AG10803 (cell line): ENCODE measurements at regions not wholly inside any gene's neighbourhood (a gene's known extent, or its start where the extent isn't known, plus 50 kb on each side); places are given as distances from the start of the nearest gene placed in this dataset.

ENCODE experiments used
- DNase-seq: peaks from one replicate; pipeline ENCODE4 v3.0.0; 2010; ENCODE audit warnings: low read depth
- H3K4me3 ChIP-seq: 2 replicates; pipeline ENCODE4 v1.5.1; 2011; ENCODE audit warnings: mild to moderate bottlenecking, low read length, control low read depth
- TF ChIP-seq, protein P1 (sequence below): conservative IDR thresholded peaks from 2 replicates; pipeline ENCODE4 v1.5.1; 2011; ENCODE audit warnings: mild to moderate bottlenecking, low read length, control low read depth, inconsistent platforms

DNA sequence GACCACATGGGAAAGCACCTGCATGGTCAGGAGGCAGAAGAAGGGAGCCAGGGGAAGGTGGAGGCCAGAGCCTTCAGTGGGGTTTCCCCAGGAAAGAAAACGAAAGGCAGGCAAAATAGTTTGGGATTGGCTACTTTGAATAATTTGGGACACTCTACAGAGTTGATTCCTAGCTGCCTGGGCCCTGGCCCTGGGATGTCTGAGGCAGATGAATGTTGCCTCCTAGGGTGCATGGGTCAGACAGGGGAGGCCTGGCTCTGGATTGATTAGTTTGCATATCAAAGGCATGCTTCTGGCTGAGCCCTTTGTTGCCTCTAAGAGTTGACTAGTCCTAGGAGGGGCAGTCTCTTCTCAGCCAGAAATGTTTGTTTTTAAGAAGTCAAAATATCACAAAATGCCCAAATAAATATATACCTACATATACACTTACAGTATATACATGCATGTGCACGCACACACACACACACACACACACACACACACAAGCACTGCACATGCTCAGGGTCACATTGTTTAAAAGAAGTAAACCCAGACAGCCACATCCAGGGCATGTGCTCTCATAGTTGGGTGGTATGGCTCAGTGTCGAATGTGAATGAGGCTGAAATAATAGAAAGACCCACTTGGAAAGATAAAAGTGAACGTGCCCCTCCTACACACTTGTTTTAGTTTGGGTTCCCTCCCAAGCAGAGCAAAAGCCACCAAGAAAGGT lies 184.2 kb downstream of the GPAM start:
- no peak for DNase-seq
- H3K4me3 ChIP-seq: no peak overlapping the region
- TF ChIP-seq, protein P1, sequence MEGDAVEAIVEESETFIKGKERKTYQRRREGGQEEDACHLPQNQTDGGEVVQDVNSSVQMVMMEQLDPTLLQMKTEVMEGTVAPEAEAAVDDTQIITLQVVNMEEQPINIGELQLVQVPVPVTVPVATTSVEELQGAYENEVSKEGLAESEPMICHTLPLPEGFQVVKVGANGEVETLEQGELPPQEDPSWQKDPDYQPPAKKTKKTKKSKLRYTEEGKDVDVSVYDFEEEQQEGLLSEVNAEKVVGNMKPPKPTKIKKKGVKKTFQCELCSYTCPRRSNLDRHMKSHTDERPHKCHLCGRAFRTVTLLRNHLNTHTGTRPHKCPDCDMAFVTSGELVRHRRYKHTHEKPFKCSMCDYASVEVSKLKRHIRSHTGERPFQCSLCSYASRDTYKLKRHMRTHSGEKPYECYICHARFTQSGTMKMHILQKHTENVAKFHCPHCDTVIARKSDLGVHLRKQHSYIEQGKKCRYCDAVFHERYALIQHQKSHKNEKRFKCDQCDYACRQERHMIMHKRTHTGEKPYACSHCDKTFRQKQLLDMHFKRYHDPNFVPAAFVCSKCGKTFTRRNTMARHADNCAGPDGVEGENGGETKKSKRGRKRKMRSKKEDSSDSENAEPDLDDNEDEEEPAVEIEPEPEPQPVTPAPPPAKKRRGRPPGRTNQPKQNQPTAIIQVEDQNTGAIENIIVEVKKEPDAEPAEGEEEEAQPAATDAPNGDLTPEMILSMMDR: no peak

DNA sequence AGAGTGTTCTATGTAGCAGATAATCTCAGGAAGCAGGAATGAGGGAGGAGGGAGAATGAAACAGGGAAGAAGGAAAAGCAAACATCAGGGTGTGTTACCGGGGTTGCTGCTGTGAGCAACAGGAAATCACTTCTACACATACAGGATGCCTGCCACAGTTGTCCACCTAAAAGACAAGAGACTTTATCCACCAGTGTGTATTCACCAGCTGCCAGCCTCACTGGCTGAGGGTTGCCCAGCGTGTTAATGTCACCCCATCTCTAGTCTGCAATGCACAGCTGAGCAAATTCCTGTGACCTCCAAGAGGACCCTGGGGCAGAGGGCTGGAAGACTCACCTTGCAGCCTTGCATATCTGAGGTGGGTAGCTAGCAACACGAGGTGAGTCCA lies 183.7 kb downstream of the GPAM start:
- H3K4me3 ChIP-seq: no peak overlapping the region
- no peak for DNase-seq
- TF ChIP-seq, protein P1: no peak

DNA sequence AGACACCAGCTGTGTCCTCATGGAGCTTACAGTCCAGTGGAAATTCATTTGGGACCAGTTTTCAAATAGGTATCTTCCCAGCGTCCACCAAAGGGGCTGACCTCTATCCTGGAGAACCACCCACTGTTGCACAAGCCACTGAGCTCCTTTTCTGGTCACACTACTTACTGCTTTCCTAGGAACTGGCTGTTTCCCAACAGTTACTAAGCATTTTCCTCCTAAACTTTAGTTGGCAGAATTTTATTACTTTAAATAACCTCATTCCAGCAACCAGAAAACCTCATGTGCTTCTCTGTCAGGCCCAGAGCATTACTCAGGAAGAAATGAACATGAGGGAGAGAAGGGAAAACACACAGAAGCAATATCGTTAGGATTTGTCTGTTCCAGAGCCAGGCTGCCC lies 183.1 kb downstream of the GPAM start:
- no peak overlapping the region for H3K4me3 ChIP-seq
- TF ChIP-seq, protein P1: no peak
- peak; percentile 27 for DNase-seq

DNA sequence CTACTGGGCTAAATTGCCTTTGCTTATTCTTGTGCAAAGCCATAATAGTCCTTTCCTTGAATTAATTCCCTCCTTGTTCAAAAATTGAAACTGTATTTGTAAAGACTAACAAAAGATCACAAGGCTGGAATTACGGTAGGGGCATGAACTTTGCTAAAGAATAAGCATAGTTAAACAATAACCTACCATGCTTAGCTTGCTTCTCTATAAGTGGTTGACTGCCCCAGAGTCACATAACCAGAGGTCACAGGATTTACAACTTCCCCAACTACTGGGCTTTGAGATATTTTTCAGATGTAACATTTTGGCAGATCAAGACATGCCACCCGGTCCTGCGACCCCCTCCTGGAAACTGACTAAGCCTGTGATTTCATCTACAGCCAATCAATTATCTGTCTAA lies 181.4 kb downstream of the GPAM start:
- no peak overlapping the region for H3K4me3 ChIP-seq
- DNase-seq: no peak
- TF ChIP-seq, protein P1: no peak

DNA sequence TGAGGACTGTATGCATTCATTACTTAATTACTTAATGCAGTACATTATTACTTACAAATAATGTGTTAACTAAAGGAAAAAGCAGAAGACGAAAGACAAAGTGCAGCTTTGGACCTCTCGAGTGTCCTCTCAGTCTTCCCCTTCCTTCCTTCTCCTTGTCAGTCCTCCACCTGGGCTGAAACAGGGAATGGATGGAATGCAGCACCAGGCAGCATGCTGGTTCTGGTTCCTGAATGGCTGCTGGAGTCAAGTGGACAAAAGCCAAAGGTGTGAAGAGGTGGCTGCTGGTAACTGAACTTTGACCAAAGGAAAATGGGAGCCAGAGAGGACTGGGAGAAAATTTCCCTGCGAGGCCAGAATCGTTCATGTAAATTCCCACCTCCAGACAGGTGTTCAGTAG lies 179.5 kb downstream of the GPAM start:
- no peak overlapping the region for H3K4me3 ChIP-seq
- TF ChIP-seq, protein P1: no peak
- DNase-seq: no peak

DNA sequence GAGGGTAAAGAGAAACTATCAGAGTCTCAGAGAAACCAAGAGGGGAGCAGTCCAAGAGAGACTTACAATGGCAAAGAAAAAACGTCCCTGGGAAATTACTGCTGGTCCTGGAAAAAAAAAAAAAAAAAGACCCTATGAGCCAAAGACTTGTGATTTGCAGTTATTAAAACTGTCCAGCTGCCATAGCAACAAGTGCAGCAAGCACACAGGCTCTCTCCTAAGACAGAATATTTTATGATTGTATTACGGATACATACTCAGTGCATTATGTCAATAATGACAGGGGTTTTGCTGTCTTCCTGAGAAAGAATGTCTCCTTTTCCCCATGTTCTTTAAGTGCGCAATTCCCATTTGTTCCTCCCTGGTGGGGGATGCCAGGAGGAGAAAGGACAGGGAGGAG lies 178.5 kb downstream of the GPAM start:
- no peak overlapping the region for H3K4me3 ChIP-seq
- TF ChIP-seq, protein P1: no peak
- DNase-seq: no peak

DNA sequence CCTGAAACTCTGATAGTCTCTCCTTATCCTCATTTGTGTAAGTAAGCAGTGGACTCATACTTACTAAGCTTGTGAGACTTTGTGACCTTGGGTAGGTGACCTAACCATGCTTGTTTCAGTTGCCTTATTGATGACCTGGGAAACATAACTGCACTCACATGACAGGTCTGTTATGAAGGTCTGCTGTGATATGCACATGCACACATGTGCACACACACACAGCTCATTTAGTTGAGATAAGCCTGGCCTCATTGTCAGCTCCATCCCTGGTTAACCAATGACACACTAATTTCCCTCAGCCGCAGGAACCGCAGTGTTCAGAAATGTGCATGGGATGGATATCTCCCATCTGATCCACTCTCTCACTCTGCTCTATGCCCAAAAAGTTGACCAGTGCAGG lies 177.2 kb downstream of the GPAM start:
- no peak for DNase-seq
- TF ChIP-seq, protein P1: no peak
- H3K4me3 ChIP-seq: no peak overlapping the region
